A549 (cell line): ENCODE measurements at regions not wholly inside any gene's neighbourhood (a gene's known extent, or its start where the extent isn't known, plus 50 kb on each side); places are given as distances from the start of the nearest gene placed in this dataset.
A peak's percentile ranks its signal among the peaks of the same experiment; 100 is the strongest.

ENCODE experiments used
- ATAC-seq, 2 experiments: fragments of 200-7000 bp in 1 of 2; fragments of >200 bp in 1 of 2; cut with Nextera tagmentation in 1 of 2; cut with Tn5 transposase in 1 of 2; 3 replicates each; pipeline versions ENCODE4 v1.8.0 to v1.9.1; 2018 to 2020; ENCODE audit warnings: mild to moderate bottlenecking in 1 of 2, moderate library complexity in 1 of 2
- CTCF ChIA-PET: fragments of 300-600 bp; sonication (Branson Sonifier 250); formaldehyde crosslinking; extraction: SDS; loops from one replicate; lab custom pipeline; 2021; ENCODE audit warnings: antibody characterized with exemption, inconsistent platforms; lab: Yijun Ruan, JAX
- POLR2A ChIA-PET: fragments of 350-600 bp; formaldehyde crosslinking; extraction: SDS; loops from one replicate; lab custom pipeline; 2021; ENCODE audit warnings: antibody characterized with exemption, inconsistent platforms; lab: Yijun Ruan, JAX
- DNase-seq, 2 experiments: peaks; one replicate each; pipeline versions ENCODE4 v3.0.0 to v3.0.0-alpha.2; 2011 to 2016; ENCODE audit warnings: low read depth in 1 of 2, low spot score in 1 of 2
- FAIRE-seq: peaks from 2 replicates; lab custom pipeline; 2011; peaks lifted over from hg19 to GRCh38; lab: Jason Lieb, UNC
- H3K27ac ChIP-seq, 2 experiments: fragments of >200 bp; sonication (Bioruptor Twin); formaldehyde crosslinking; 3 replicates each; pipeline ENCODE4 v1.5.1; 2016 to 2017
- H3K4me1 ChIP-seq: fragments of >200 bp; sonication (Bioruptor Twin); formaldehyde crosslinking; 3 replicates; pipeline ENCODE4 v1.6.1; 2016
- H3K4me2 ChIP-seq: fragments of >200 bp; sonication (Bioruptor Twin); formaldehyde crosslinking; 3 replicates; pipeline ENCODE4 v1.6.1; 2016
- H3K4me3 ChIP-seq: fragments of >200 bp; sonication (Bioruptor Twin); formaldehyde crosslinking; 3 replicates; pipeline ENCODE4 v1.5.1; 2016
- H3K9me3 ChIP-seq: fragments of >200 bp; sonication (Bioruptor Twin); formaldehyde crosslinking; 3 replicates; pipeline ENCODE4 v1.6.1; 2016
- BHLHE40 ChIP-seq: IDR thresholded peaks from 2 replicates; pipeline ENCODE4 v1.6.1; 2012; ENCODE audit warnings: low read depth, low read length, inconsistent platforms
- CBX2 ChIP-seq: fragments of 200-600 bp; sonication (generic); IDR thresholded peaks from 2 replicates; pipeline ENCODE4 v1.6.1; 2016; ENCODE audit warnings: low read depth, mild to moderate bottlenecking, borderline replicate concordance
- CBX8 ChIP-seq: fragments of 200-600 bp; sonication (generic); IDR thresholded peaks from 2 replicates; pipeline ENCODE4 v1.6.1; 2016
- CHD2 ChIP-seq: fragments of 150-350 bp; IDR thresholded peaks from 2 replicates; pipeline ENCODE4 v1.6.1; 2014; ENCODE audit warnings: low read length; ENCODE audit not compliant: partially characterized antibody
- EHF ChIP-seq: fragments of 250-450 bp; sonication (Bioruptor Pico); IDR thresholded peaks from 2 replicates; pipeline ENCODE4 v1.5.0; 2020; ENCODE audit warnings: mild to moderate bottlenecking
- ELK1 ChIP-seq: fragments of 150-350 bp; IDR thresholded peaks from 2 replicates; pipeline ENCODE4 v1.6.1; 2014; ENCODE audit warnings: low read depth, mild to moderate bottlenecking, low read length
- FOSB ChIP-seq: fragments of 250-450 bp; sonication (Bioruptor Pico); IDR thresholded peaks from 2 replicates; pipeline ENCODE4 v1.5.0; 2020; ENCODE audit warnings: mild to moderate bottlenecking, moderate library complexity
- FOSL2 ChIP-seq, 2 experiments: fragments of 450-650 bp in 1 of 2; fragments of >200 bp in 1 of 2; sonication (Bioruptor Twin) in 1 of 2; formaldehyde crosslinking; IDR thresholded peaks; 2 replicates each; pipeline versions ENCODE4 v1.5.0 to v1.6.1; 2016 to 2020; ENCODE audit warnings: mild to moderate bottlenecking in 1 of 2, moderate library complexity in 1 of 2
- HMGXB4 ChIP-seq: fragments of 250-450 bp; sonication (Bioruptor Pico); IDR thresholded peaks from 2 replicates; pipeline ENCODE4 v1.5.0; 2021; ENCODE audit warnings: mild to moderate bottlenecking, moderate library complexity, borderline replicate concordance
- HOXA7 ChIP-seq: fragments of 250-450 bp; sonication (Bioruptor Pico); IDR thresholded peaks from 2 replicates; pipeline ENCODE4 v1.5.0; 2020; ENCODE audit warnings: mild to moderate bottlenecking, moderate library complexity
- HOXB13 ChIP-seq: fragments of 250-450 bp; sonication (Bioruptor Pico); IDR thresholded peaks from 2 replicates; pipeline ENCODE4 v1.5.0; 2020; ENCODE audit warnings: low read depth, mild to moderate bottlenecking, moderate library complexity
- MAFK ChIP-seq: fragments of 450-650 bp; IDR thresholded peaks from 2 replicates; pipeline ENCODE4 v1.6.1; 2014; ENCODE audit not compliant: partially characterized antibody
- MYC ChIP-seq: IDR thresholded peaks from 2 replicates; pipeline ENCODE4 v1.6.1; 2012; ENCODE audit warnings: mild to moderate bottlenecking, inconsistent platforms, low read length, improper control_type of control experiment, borderline replicate concordance
- NFE2L2 ChIP-seq: fragments of 150-350 bp; conservative IDR thresholded peaks from 2 replicates; pipeline ENCODE4 v1.6.1; 2014; ENCODE audit warnings: low read length
- NPAS2 ChIP-seq: fragments of 250-450 bp; sonication (Bioruptor Pico); IDR thresholded peaks from 2 replicates; pipeline ENCODE4 v1.8.0; 2022; ENCODE audit warnings: mild to moderate bottlenecking, moderate library complexity, borderline replicate concordance
- PHF8 ChIP-seq: fragments of 200-600 bp; sonication (generic); IDR thresholded peaks from 2 replicates; pipeline ENCODE4 v1.6.1; 2016; ENCODE audit warnings: low read depth, mild to moderate bottlenecking, antibody characterized with exemption, moderate library complexity, borderline replicate concordance
- POLR2A ChIP-seq: IDR thresholded peaks from 2 replicates; pipeline ENCODE4 v1.6.1; 2012; ENCODE audit warnings: mild to moderate bottlenecking, low read length
- RAD21 ChIP-seq, 2 experiments: fragments of >200 bp in 1 of 2; sonication (Bioruptor Twin) in 1 of 2; formaldehyde crosslinking in 1 of 2; IDR thresholded peaks in 1 of 2; conservative IDR thresholded peaks in 1 of 2; 2 replicates in 1 of 2; 3 replicates in 1 of 2; pipeline ENCODE4 v1.6.1; 2012 to 2018; ENCODE audit warnings: inconsistent platforms in 1 of 2
- TFCP2L1 ChIP-seq: fragments of 250-450 bp; sonication (Bioruptor Pico); IDR thresholded peaks from 2 replicates; pipeline ENCODE4 v1.5.0; 2021; ENCODE audit warnings: mild to moderate bottlenecking
- TP53 ChIP-seq: fragments of 250-450 bp; sonication (Bioruptor Pico); IDR thresholded peaks from 2 replicates; pipeline ENCODE4 v1.5.0; 2021; ENCODE audit warnings: mild to moderate bottlenecking, moderate library complexity
- ZC3H11A ChIP-seq: fragments of 450-650 bp; IDR thresholded peaks from 2 replicates; pipeline ENCODE4 v1.6.1; 2014; ENCODE audit warnings: antibody characterized with exemption, mild to moderate bottlenecking
- ZFP36 ChIP-seq: fragments of 450-650 bp; IDR thresholded peaks from 2 replicates; pipeline ENCODE4 v1.6.1; 2014; ENCODE audit warnings: borderline replicate concordance; ENCODE audit not compliant: partially characterized antibody
- ZSCAN20 ChIP-seq: fragments of 250-450 bp; sonication (Bioruptor Pico); IDR thresholded peaks from 2 replicates; pipeline ENCODE4 v1.8.0; 2022; ENCODE audit warnings: mild to moderate bottlenecking, moderate library complexity
- WGBS: methylation state at CpG from one replicate; pipeline ENCODE4 v1.1.6; 2017; ENCODE audit errors: missing lambda C conversion rate; 5-methylcytosine and 5-hydroxymethylcytosine counted together
- TF ChIP-seq, protein P1 (sequence below): fragments of 250-450 bp; sonication (Bioruptor Pico); IDR thresholded peaks from 2 replicates; pipeline ENCODE4 v1.5.0; 2020; ENCODE audit warnings: low read depth, mild to moderate bottlenecking, moderate library complexity
- TF ChIP-seq, protein P2 (sequence below): IDR thresholded peaks from 2 replicates; pipeline ENCODE4 v1.6.1; 2012
- TF ChIP-seq, protein P3 (sequence below): IDR thresholded peaks from 2 replicates; pipeline ENCODE4 v1.6.1; 2012
- TF ChIP-seq, protein P4 (sequence below): fragments of >200 bp; sonication (Bioruptor Twin); formaldehyde crosslinking; IDR thresholded peaks from 3 replicates; pipeline ENCODE4 v1.6.1; 2016

- TF ChIP-seq MAFK, result peak; percentile 69
- no peak for TF ChIP-seq FOSL2 (IDR thresholded peaks at IDR 0.05)
- no peak for TF ChIP-seq FOSL2 (CRISPR knock-in tag; IDR thresholded peaks at IDR 0.05)
- no peak for ATAC-seq
- Histone ChIP-seq H3K4me3 (no peak overlapping the region), H3K4me2 (no peak overlapping the region), H3K4me1 (no peaks in the 10 kb centered on the region), H3K9me3 (no peaks in the 10 kb centered on the region), H3K27ac (no peak overlapping the region)
- CTCF ChIA-PET, result interaction anchor here (0.8 kb wide), 1 partner anchor 99 kb away, joined by 3 read pairs; no protein-coding TSS in a partner anchor
- FAIRE-seq, result peak; percentile 13
- no peak for DNase-seq
- POLR2A ChIA-PET, result no interaction called here
- WGBS, result 90% methylated on average over 1 of the region's 1 CpG
Observed at GRCh38 chr2:57806449-57806968, 240.1 kb upstream of the VRK2 start.

GRCh38 chr2:57809230-57809629 is 237.4 kb upstream of the VRK2 start:
- no peaks in the 10 kb centered on the region for H3K4me1 ChIP-seq
- DNase-seq (no peak), ATAC-seq (no peak), FAIRE-seq (no peak)
- TF ChIP-seq CHD2 (no peak), ZC3H11A (no peak), ZFP36 (no peak), FOSB (CRISPR knock-in tag) (no peak), CBX8 (no peak), ELK1 (no peak), PHF8 (no peak), TP53 (CRISPR knock-in tag) (no peak), MYC (no peak)
- TF ChIP-seq, protein P1, sequence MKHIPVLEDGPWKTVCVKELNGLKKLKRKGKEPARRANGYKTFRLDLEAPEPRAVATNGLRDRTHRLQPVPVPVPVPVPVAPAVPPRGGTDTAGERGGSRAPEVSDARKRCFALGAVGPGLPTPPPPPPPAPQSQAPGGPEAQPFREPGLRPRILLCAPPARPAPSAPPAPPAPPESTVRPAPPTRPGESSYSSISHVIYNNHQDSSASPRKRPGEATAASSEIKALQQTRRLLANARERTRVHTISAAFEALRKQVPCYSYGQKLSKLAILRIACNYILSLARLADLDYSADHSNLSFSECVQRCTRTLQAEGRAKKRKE, result no peak
- TF ChIP-seq, protein P2, sequence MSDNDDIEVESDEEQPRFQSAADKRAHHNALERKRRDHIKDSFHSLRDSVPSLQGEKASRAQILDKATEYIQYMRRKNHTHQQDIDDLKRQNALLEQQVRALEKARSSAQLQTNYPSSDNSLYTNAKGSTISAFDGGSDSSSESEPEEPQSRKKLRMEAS, result no peak
- no peak overlapping the region for H3K27ac ChIP-seq
- H3K4me3 ChIP-seq, result no peak overlapping the region
- ChIA-PET POLR2A (no interaction called here), CTCF (no interaction called here)
- no peak overlapping the region for H3K4me2 ChIP-seq
- H3K9me3 ChIP-seq, result no peaks in the 10 kb centered on the region

DNA sequence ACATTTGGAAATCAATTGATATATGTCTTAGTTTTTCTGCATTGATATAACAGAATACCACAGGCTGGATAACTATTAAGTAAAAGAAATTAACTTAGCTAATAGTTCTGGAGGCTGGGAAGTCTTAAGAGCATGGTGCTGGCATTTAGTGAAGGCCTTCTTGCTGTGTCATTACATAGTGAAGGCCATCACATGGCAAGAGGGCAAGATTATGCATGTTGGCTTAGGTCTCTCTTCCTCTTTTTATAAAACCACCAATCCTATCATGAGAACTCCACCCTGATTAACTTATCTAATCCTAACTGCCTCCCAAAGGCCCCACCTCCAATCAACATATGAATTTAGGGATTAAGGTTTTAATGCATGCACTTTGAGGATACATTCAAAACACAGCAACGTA is 225.5 kb upstream of the VRK2 start:
- DNase-seq (no peak), ATAC-seq (no peak), FAIRE-seq (no peak)
- peaks cover 3% of the 10 kb centered on the region; the same call in 2 of the 3 replicates for H3K4me1 ChIP-seq
- H3K4me2 ChIP-seq, result no peak overlapping the region
- 82% methylated on average over 1 of the region's 1 CpG for WGBS
- no peak overlapping the region for H3K27ac ChIP-seq
- H3K9me3 ChIP-seq, result peaks cover 2% of the 10 kb centered on the region; the same call in 1 of the 3 replicates
- no peak overlapping the region for H3K4me3 ChIP-seq
- ChIA-PET POLR2A (no interaction called here), CTCF (no interaction called here)
- no peak for TF ChIP-seq HMGXB4 (CRISPR knock-in tag)
- no peak for TF ChIP-seq MAFK
- no peak for TF ChIP-seq NFE2L2
- TF ChIP-seq BHLHE40, result no peak
- TF ChIP-seq ZSCAN20 (CRISPR knock-in tag), result no peak
- no peak for TF ChIP-seq EHF (CRISPR knock-in tag)
- TF ChIP-seq, protein P3, sequence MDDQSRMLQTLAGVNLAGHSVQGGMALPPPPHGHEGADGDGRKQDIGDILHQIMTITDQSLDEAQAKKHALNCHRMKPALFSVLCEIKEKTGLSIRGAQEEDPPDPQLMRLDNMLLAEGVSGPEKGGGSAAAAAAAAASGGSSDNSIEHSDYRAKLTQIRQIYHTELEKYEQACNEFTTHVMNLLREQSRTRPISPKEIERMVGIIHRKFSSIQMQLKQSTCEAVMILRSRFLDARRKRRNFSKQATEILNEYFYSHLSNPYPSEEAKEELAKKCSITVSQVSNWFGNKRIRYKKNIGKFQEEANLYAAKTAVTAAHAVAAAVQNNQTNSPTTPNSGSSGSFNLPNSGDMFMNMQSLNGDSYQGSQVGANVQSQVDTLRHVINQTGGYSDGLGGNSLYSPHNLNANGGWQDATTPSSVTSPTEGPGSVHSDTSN, result no peak
- TF ChIP-seq, protein P2, result no peak
- TF ChIP-seq CHD2, result no peak
- no peak for TF ChIP-seq TFCP2L1 (CRISPR knock-in tag)
- no peak for TF ChIP-seq RAD21 (conservative IDR thresholded peaks at IDR 0.05 in 1 of 2, IDR thresholded peaks at IDR 0.05 in 1 of 2)
- TF ChIP-seq CBX2, result no peak
- TF ChIP-seq, protein P4, sequence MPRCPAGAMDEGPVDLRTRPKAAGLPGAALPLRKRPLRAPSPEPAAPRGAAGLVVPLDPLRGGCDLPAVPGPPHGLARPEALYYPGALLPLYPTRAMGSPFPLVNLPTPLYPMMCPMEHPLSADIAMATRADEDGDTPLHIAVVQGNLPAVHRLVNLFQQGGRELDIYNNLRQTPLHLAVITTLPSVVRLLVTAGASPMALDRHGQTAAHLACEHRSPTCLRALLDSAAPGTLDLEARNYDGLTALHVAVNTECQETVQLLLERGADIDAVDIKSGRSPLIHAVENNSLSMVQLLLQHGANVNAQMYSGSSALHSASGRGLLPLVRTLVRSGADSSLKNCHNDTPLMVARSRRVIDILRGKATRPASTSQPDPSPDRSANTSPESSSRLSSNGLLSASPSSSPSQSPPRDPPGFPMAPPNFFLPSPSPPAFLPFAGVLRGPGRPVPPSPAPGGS, result no peak
- TF ChIP-seq NPAS2 (CRISPR knock-in tag), result no peak
- TF ChIP-seq, protein P1, result no peak
- no peak for TF ChIP-seq HOXA7 (CRISPR knock-in tag)
- no peak for TF ChIP-seq HOXB13 (CRISPR knock-in tag)
- no peak for TF ChIP-seq POLR2A
